ENCODE measurements at regions not wholly inside any gene's neighbourhood (a gene's known extent, or its start where the extent isn't known, plus 50 kb on each side); places are given as distances from the start of the nearest gene placed in this dataset.

DNA sequence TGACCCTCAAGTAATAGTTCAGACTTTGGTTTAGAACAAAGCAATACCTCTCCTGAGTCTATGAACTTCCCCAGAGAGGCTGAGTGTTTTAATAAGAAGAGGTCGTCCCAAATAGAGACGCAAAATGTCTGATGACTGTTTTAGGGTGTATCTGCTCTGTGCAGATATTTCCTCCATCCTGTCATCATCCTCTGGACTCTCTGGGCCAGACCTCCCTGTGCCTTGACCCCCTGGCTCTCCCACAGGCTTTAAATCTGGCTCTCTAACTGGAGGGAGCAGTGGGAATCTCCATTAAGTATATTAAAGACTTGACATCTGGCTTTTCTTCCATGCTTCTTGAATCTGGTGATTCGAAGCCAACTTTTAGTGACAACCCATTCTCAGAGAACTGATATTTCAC, 633.3 kb downstream of the INHBA start:
- WGBS, 2 donors (ENCODE audit: low coverage in 1 of 2), result 81 to 90% methylated on average over 3 of the region's 3 CpGs
- ATAC-seq, result no peak
- no peaks in the 10 kb centered on the region for H3K27me3 ChIP-seq

DNA sequence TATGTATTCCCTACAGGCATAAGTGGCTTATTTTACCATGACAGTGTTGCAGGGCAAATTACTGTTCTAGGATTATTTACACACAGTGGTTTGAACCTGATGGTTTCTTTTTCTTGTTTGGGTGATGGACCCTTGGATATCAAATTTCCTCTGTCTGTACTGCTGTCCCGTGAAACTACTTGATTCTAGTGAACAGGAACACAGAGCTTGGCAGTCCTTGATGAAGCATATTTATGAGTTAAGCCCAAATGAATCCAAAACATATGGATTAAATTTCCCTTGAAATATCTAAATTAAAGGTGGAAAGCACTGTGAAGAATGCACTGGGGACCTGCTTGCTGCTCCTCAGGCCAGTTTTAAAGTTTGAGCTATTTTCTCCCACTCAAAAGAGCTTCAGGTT, 635.3 kb downstream of the INHBA start:
- H3K27ac ChIP-seq, result no peak overlapping the region
- 71 to 88% methylated on average over 1 of the region's 1 CpG for WGBS, 2 donors (ENCODE audit: low coverage in 1 of 2)
- no peaks in the 10 kb centered on the region for H3K4me1 ChIP-seq
- H3K4me3 ChIP-seq, result no peak overlapping the region
- H3K36me3 ChIP-seq, result no peaks in the 10 kb centered on the region
- H3K27me3 ChIP-seq, result no peaks in the 10 kb centered on the region
- TF ChIP-seq POLR2AphosphoS5 (IDR thresholded peaks at IDR 0.05) (no peak), EP300 (IDR thresholded peaks at IDR 0.05) (no peak), POLR2A (IDR thresholded peaks at IDR 0.05) (no peak)
- TF ChIP-seq, protein P1, sequence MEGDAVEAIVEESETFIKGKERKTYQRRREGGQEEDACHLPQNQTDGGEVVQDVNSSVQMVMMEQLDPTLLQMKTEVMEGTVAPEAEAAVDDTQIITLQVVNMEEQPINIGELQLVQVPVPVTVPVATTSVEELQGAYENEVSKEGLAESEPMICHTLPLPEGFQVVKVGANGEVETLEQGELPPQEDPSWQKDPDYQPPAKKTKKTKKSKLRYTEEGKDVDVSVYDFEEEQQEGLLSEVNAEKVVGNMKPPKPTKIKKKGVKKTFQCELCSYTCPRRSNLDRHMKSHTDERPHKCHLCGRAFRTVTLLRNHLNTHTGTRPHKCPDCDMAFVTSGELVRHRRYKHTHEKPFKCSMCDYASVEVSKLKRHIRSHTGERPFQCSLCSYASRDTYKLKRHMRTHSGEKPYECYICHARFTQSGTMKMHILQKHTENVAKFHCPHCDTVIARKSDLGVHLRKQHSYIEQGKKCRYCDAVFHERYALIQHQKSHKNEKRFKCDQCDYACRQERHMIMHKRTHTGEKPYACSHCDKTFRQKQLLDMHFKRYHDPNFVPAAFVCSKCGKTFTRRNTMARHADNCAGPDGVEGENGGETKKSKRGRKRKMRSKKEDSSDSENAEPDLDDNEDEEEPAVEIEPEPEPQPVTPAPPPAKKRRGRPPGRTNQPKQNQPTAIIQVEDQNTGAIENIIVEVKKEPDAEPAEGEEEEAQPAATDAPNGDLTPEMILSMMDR (IDR thresholded peaks at IDR 0.05), result no peak
- no peaks in the 10 kb centered on the region for H3K9me3 ChIP-seq
- no peak for ATAC-seq

More for the DNA sequence above, 633.3 kb downstream of the INHBA start:
- H3K4me3 ChIP-seq, result no peak overlapping the region
- no peaks in the 10 kb centered on the region for H3K4me1 ChIP-seq
- H3K27ac ChIP-seq, result no peak overlapping the region
- TF ChIP-seq, protein P1 (IDR thresholded peaks at IDR 0.05), result no peak
- TF ChIP-seq EP300 (IDR thresholded peaks at IDR 0.05) (no peak), POLR2AphosphoS5 (IDR thresholded peaks at IDR 0.05) (no peak), POLR2A (IDR thresholded peaks at IDR 0.05) (no peak)
- no peaks in the 10 kb centered on the region for H3K9me3 ChIP-seq
- H3K36me3 ChIP-seq, result no peaks in the 10 kb centered on the region

DNA sequence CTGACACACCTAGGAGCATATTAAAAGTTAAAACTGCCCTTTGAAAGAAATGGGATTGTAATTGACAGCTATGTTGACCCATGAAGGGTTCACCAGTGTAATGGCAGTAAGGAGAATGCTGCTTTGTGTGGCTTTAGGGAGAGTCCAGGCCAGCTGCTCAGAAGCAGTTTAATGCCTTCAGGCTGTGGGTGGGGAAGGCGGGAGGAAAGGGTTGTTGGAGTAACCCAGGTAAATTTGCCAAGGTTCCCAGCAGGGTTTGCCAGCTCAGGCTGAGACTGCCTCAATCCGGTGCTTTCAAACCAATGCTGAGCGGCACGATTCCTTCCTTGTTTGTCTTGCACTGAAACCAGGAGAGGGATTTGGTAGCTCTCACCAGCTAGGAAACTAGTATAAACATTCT, 637.2 kb downstream of the INHBA start:
- TF ChIP-seq, protein P1 (IDR thresholded peaks at IDR 0.05), result no peak
- TF ChIP-seq POLR2A (IDR thresholded peaks at IDR 0.05), result no peak
- no peak overlapping the region for H3K27ac ChIP-seq
- no peak for ATAC-seq

DNA sequence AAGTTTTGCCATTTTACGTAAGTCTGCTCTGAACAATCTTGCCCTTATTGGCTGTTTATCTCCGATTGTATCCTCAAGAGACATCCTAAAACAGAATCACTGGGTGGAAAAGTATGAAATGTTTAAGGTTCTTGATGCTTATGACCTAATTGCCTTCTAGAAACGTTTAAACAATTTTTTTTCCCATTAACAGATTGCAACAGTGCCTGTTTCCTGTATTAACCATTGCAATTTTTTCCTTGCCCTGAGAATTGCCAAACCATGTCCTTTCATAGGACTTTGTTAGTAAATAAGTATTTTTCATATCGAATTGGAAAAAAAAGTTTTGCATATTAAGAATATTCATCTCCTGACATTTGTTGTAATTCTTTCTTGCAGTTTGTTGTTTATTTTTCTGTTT, 639.8 kb downstream of the INHBA start:
- Histone ChIP-seq H3K9me3 (no peaks in the 10 kb centered on the region), H3K4me1 (no peaks in the 10 kb centered on the region), H3K36me3 (no peaks in the 10 kb centered on the region), H3K27ac (no peak overlapping the region), H3K4me3 (no peak overlapping the region), H3K27me3 (no peaks in the 10 kb centered on the region)
- 62 to 65% methylated on average over 4 of the region's 4 CpGs for WGBS, 2 donors (ENCODE audit: low coverage in 1 of 2)
- TF ChIP-seq, protein P1 (IDR thresholded peaks at IDR 0.05), result no peak
- TF ChIP-seq POLR2AphosphoS5 (IDR thresholded peaks at IDR 0.05) (no peak), EP300 (IDR thresholded peaks at IDR 0.05) (no peak), POLR2A (IDR thresholded peaks at IDR 0.05) (no peak)
- no peak for ATAC-seq

More for the DNA sequence above, 637.2 kb downstream of the INHBA start:
- Histone ChIP-seq H3K4me3 (no peak overlapping the region), H3K9me3 (no peaks in the 10 kb centered on the region), H3K27me3 (no peaks in the 10 kb centered on the region), H3K4me1 (no peaks in the 10 kb centered on the region), H3K36me3 (no peaks in the 10 kb centered on the region)
- 94 to 100% methylated on average over 4 of the region's 4 CpGs for WGBS, 2 donors (ENCODE audit: low coverage in 1 of 2)

DNA sequence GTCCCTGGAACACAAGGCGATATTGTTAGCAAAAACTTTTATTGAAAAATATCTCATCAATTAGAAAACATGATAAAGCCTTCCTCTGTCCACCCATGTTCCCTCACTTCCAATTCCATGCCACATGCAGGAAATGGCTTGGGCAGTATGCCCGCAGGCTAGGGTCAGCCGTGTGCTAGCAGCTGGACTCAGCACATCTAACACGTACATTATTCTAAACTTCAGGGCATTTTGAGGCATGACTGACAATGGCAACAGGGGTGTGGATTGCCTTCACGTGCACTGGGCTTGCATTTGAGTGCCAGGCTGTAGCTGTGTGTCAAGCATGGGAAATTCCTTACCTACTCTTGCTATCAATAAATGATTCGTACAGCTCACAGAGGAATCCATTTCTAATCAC, 642.1 kb downstream of the INHBA start:
- H3K27ac ChIP-seq, result no peak overlapping the region
- WGBS, 2 donors (ENCODE audit: low coverage in 1 of 2), result 82 to 92% methylated on average over 1 to 5 of the region's 6 CpGs
- H3K9me3 ChIP-seq, result no peaks in the 10 kb centered on the region
- no peaks in the 10 kb centered on the region for H3K36me3 ChIP-seq
- no peaks in the 10 kb centered on the region for H3K4me1 ChIP-seq
- H3K27me3 ChIP-seq, result no peaks in the 10 kb centered on the region
- TF ChIP-seq, protein P1 (IDR thresholded peaks at IDR 0.05), result no peak
- TF ChIP-seq POLR2A (IDR thresholded peaks at IDR 0.05), result no peak
- no peak for TF ChIP-seq EP300 (IDR thresholded peaks at IDR 0.05)
- no peak for TF ChIP-seq POLR2AphosphoS5 (IDR thresholded peaks at IDR 0.05)
- H3K4me3 ChIP-seq, result no peak overlapping the region
- no peak for ATAC-seq
